Transverse colon (tissue), 4 donors: ENCODE measurements at regions not wholly inside any gene's neighbourhood (a gene's known extent, or its start where the extent isn't known, plus 50 kb on each side); places are given as distances from the start of the nearest gene placed in this dataset.
"Not testable (repeated sequence)": the region's sequence is repeated elsewhere in the genome, so short reads cannot be mapped to it uniquely, and the experiment has no call there.

Source experiments
- DNase-seq: peaks from one replicate; pipeline ENCODE4 v3.0.0-alpha.2; 2019
- H3K27ac ChIP-seq, 4 donors: fragments of 200-600 bp; sonication (generic); 2 replicates each; pipeline ENCODE4 v1.5.1; 2016 to 2018; ENCODE audit warnings: inconsistent platforms in 4 of 4
- H3K27me3 ChIP-seq: fragments of 200-600 bp; sonication (generic); 2 replicates; pipeline ENCODE4 v1.5.1; 2017; ENCODE audit warnings: inconsistent platforms
- H3K36me3 ChIP-seq, 4 donors: fragments of 200-600 bp; sonication (generic); 2 replicates each; pipeline ENCODE4 v1.5.1; 2017 to 2019; ENCODE audit warnings: inconsistent platforms in 4 of 4
- H3K4me1 ChIP-seq, 4 donors: fragments of 200-600 bp; sonication (generic); 2 replicates each; pipeline ENCODE4 v1.5.1; 2017 to 2020; ENCODE audit warnings: inconsistent platforms in 4 of 4
- H3K4me3 ChIP-seq, 4 donors: fragments of 200-600 bp; sonication (generic); 1 replicate in 1 of 4; 2 replicates in 3 of 4; pipeline versions ENCODE4 v1.5.1 to v1.6.1; 2017 to 2019; ENCODE audit warnings: inconsistent platforms in 4 of 4
- H3K9me3 ChIP-seq, 2 donors: fragments of 200-600 bp; sonication (generic); 2 replicates each; pipeline ENCODE4 v1.5.1; 2017 to 2019; ENCODE audit warnings: inconsistent platforms in 2 of 2
- CTCF ChIP-seq, 5 experiments: fragments of 200-600 bp in 3 of 5; fragments of 450-650 bp in 2 of 5; sonication (generic) in 3 of 5; IDR thresholded peaks; 1 replicate in 2 of 5; 2 replicates in 3 of 5; pipeline ENCODE4 v1.5.1; 2016 to 2017; ENCODE audit warnings: antibody characterized with exemption in 5 of 5, inconsistent platforms in 3 of 5, mild to moderate bottlenecking in 2 of 5, moderate library complexity in 1 of 5
- EP300 ChIP-seq: sonication (generic); formaldehyde crosslinking; IDR thresholded peaks from one replicate; pipeline ENCODE4 v1.6.1; 2017; ENCODE audit warnings: antibody characterized with exemption, low read depth
- POLR2A ChIP-seq: fragments of 450-650 bp; IDR thresholded peaks from one replicate; pipeline ENCODE4 v1.6.1; 2016; ENCODE audit warnings: antibody characterized with exemption, mild to moderate bottlenecking, moderate library complexity
- POLR2AphosphoS5 ChIP-seq, 3 donors: sonication (generic); formaldehyde crosslinking; IDR thresholded peaks; one replicate each; pipeline ENCODE4 v1.6.1; 2016; ENCODE audit warnings: antibody characterized with exemption in 3 of 3
- whole genome bisulfite sequencing, 2 donors: methylation state at CpG; one replicate each; pipeline ENCODE4 v1.1.5; 2018; ENCODE audit warnings: low coverage in 1 of 2; 5-methylcytosine and 5-hydroxymethylcytosine counted together
- in situ Hi-C, 4 donors: fragments of 200-750 bp; cut with MboI; loops; one replicate each; pipeline versions ENCODE4 v1.15.0 to v1.15.1; 2017; ENCODE audit warnings: low sequenced_read_pairs in 3 of 4, low pct_ligation_motif_present in 1 of 4, low pct_unique_long_range_greater_than_20kb in 1 of 4
- intact Hi-C: fragments of 100-400 bp; cut with DNase I; formaldehyde crosslinking; loops from one replicate; pipeline ENCODE4 v1.15.1; 2023; ENCODE audit warnings: low total_unique reads

- Histone ChIP-seq H3K36me3 (no peaks in the 10 kb centered on the region), H3K27ac (no peak overlapping the region), H3K4me3 (no peak overlapping the region), H3K27me3 (no peaks in the 10 kb centered on the region), H3K9me3 (no peaks in the 10 kb centered on the region), H3K4me1 (no peaks in the 10 kb centered on the region)
- TF ChIP-seq CTCF (IDR thresholded peaks at IDR 0.05), result no peak
- no peak for TF ChIP-seq POLR2A
- no peak for TF ChIP-seq POLR2AphosphoS5 (IDR thresholded peaks at IDR 0.05)
- no peak for TF ChIP-seq EP300
- 69 to 76% methylated on average over 2 to 3 of the region's 3 CpGs for WGBS, 2 donors
- intact Hi-C loops (no loop called here), in situ Hi-C loops (no loop called here)
- DNase-seq, result no peak
Measured at GRCh38 chr13:64579331-64579730, 2650.8 kb downstream of the PCDH9 start.

- no peaks in the 10 kb centered on the region for H3K4me1 ChIP-seq
- H3K36me3 ChIP-seq, result no peaks in the 10 kb centered on the region
- no peak overlapping the region for H3K4me3 ChIP-seq
- H3K27ac ChIP-seq, result no peak overlapping the region
- no peak for DNase-seq
- no peaks in the 10 kb centered on the region for H3K27me3 ChIP-seq
- intact Hi-C loops, result loop anchor here (1.0 kb wide), 1 partner anchor 11 kb away; no protein-coding TSS in a partner anchor
- peaks cover 0 to 6% of the 10 kb centered on the region in 2 donors for H3K9me3 ChIP-seq
- in situ Hi-C loops, result no loop called here
- TF ChIP-seq EP300 (no peak), POLR2A (no peak), CTCF (IDR thresholded peaks at IDR 0.05) (no peak), POLR2AphosphoS5 (IDR thresholded peaks at IDR 0.05) (no peak)
Measured at GRCh38 chr13:64568748-64569147, 2661.4 kb downstream of the PCDH9 start.

DNA sequence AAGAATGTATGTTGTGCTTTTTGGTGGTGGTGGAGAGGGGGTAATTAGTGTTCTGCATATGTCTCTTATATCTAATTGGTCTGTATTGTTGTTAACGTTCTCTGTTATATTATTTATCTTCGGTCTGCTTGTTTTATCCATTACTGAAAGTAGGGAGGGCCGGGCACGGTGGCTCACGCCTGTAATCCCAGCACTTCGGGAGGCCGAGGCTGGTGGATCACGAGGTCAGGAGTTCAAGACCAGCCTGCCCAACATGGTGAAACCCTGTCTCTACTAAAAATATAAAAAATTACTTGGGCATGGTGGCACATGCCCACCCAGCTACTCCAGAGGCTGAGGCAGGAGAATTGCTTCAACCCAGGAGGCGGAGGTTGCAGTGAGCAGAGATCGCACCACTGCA, 2672.1 kb downstream of the PCDH9 start:
- H3K4me3 ChIP-seq, in situ Hi-C loops, H3K27me3 ChIP-seq, DNase-seq, H3K27ac ChIP-seq, H3K9me3 ChIP-seq, H3K36me3 ChIP-seq, H3K4me1 ChIP-seq, intact Hi-C loops: not testable (repeated sequence)
- 85 to 90% methylated on average over 7 to 10 of the region's 10 CpGs for WGBS, 2 donors

- no peak overlapping the region for H3K27ac ChIP-seq
- no peaks in the 10 kb centered on the region for H3K27me3 ChIP-seq
- intact Hi-C loops, result no loop called here
- H3K4me3 ChIP-seq, result no peak overlapping the region
- no peaks in the 10 kb centered on the region for H3K36me3 ChIP-seq
- WGBS, 2 donors, result 76 to 80% methylated on average over 1 of the region's 1 CpG
- no peak for DNase-seq
- TF ChIP-seq POLR2AphosphoS5 (IDR thresholded peaks at IDR 0.05) (no peak), EP300 (no peak), CTCF (IDR thresholded peaks at IDR 0.05) (no peak), POLR2A (no peak)
- in situ Hi-C loops, result no loop called here
- no peaks in the 10 kb centered on the region for H3K4me1 ChIP-seq
- H3K9me3 ChIP-seq, result no peaks in the 10 kb centered on the region
Measured at GRCh38 chr13:64556376-64556775, 2673.8 kb downstream of the PCDH9 start.

- in situ Hi-C loops (no loop called here), intact Hi-C loops (no loop called here)
- H3K27me3 ChIP-seq, result no peaks in the 10 kb centered on the region
- 57 to 77% methylated on average over 2 of the region's 2 CpGs for WGBS, 2 donors
- H3K4me3 ChIP-seq, result no peak overlapping the region
- no peaks in the 10 kb centered on the region for H3K4me1 ChIP-seq
- TF ChIP-seq CTCF (IDR thresholded peaks at IDR 0.05), result no peak
- H3K36me3 ChIP-seq, result no peaks in the 10 kb centered on the region
- DNase-seq, result no peak
- H3K9me3 ChIP-seq, result no peaks in the 10 kb centered on the region
- no peak overlapping the region for H3K27ac ChIP-seq
Measured at GRCh38 chr13:64553411-64554129, 2676.6 kb downstream of the PCDH9 start.
